GM12891 (cell line): ENCODE measurements at regions not wholly inside any gene's neighbourhood (a gene's known extent, or its start where the extent isn't known, plus 50 kb on each side); places are given as distances from the start of the nearest gene placed in this dataset.

ENCODE experiments used
- POLR2A ChIP-seq: IDR thresholded peaks from 2 replicates; pipeline ENCODE4 v1.6.1; 2011; ENCODE audit warnings: low read depth, low read length, control low read depth
- POLR2AphosphoS5 ChIP-seq: IDR thresholded peaks from 2 replicates; pipeline ENCODE4 v1.6.1; 2011; ENCODE audit warnings: low read depth, low read length, control low read depth
- SPI1 ChIP-seq: IDR thresholded peaks from 2 replicates; pipeline ENCODE4 v1.6.1; 2011; ENCODE audit warnings: low read depth, low read length, control low read depth
- TAF1 ChIP-seq: IDR thresholded peaks from 2 replicates; pipeline ENCODE4 v1.6.1; 2011; ENCODE audit warnings: low read depth, low read length, control low read depth

DNA sequence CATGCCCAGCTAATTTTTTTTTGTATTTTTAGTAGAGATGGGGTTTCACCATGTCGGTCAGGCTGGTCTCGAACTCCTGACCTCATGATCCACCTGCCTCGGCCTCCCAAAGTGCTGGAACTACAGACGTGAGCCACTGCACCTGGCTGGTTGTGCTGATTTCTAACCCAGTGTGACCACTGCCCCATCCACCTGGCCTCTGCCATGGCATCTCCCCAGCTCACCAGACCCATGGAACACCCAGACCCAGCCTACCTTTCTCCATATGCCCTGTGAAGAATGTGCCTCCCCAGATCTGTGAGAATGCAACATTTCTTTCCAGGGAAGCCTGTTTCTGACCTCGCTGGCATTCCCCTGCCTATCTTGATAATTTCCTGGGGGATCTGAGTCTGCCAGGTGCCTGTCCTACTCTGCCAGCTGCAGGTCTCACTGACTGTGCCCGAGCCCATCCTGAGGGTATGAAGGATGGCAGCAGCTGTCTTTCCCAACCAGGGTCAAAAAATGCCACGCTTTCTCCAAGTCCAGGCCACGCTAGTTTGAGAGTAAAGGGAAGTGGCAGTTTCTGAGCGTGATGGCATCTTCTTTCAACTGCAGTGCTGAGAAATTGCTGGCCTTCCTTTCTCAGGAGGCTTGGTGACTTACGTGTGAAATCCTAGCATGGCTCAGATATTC lies 324.4 kb upstream of the ZNF32 start:
- TF ChIP-seq POLR2A (no peak), TAF1 (no peak), SPI1 (no peak), POLR2AphosphoS5 (no peak)
